NCI-H1417 (cell line): ENCODE measurements at regions not wholly inside any gene's neighbourhood (a gene's known extent, or its start where the extent isn't known, plus 50 kb on each side); places are given as distances from the start of the nearest gene placed in this dataset.
"Not testable (repeated sequence)": the region's sequence is repeated elsewhere in the genome, so short reads cannot be mapped to it uniquely, and the experiment has no call there.

Experiments
- DNase-seq, 3 experiments: peaks; one replicate each; lab custom pipeline; 2025; lab: John Stamatoyannopoulos, UW

GRCh38 chr15:62503451-62503850 lies 338.4 kb upstream of the C2CD4B start:
- DNase-seq, result peak in 1 of 3 experiments; percentile 4

- no peak for DNase-seq
These were observed 340.7 kb upstream of the C2CD4B start for GRCh38 chr15:62505762-62506161.

- peak in 1 of 3 experiments; percentile 20 for DNase-seq
These were observed 341.2 kb upstream of the C2CD4B start for GRCh38 chr15:62506217-62506805.

- DNase-seq, result no peak
These were observed 344.4 kb upstream of the C2CD4B start for GRCh38 chr15:62509395-62509958.

- DNase-seq, result no peak
These were observed 345.7 kb upstream of the C2CD4B start for GRCh38 chr15:62510791-62511190.

- DNase-seq, result no peak
These were observed 347.8 kb upstream of the C2CD4B start for GRCh38 chr15:62512904-62513303.

GRCh38 chr15:62513893-62514292 lies 348.8 kb upstream of the C2CD4B start:
- DNase-seq, result no peak

GRCh38 chr15:62515696-62516395 lies 350.8 kb upstream of the C2CD4B start:
- DNase-seq, result no peak

- no peak for DNase-seq
These were observed 352.5 kb upstream of the C2CD4B start for GRCh38 chr15:62517541-62517940.

GRCh38 chr15:62518666-62519065 lies 353.6 kb upstream of the C2CD4B start:
- DNase-seq, result not testable (repeated sequence)

GRCh38 chr15:62519900-62520299 lies 354.8 kb upstream of the C2CD4B start:
- no peak for DNase-seq

- no peak for DNase-seq
These were observed 355.8 kb upstream of the C2CD4B start for GRCh38 chr15:62520887-62521286.

GRCh38 chr15:62521396-62521795 lies 356.3 kb upstream of the C2CD4B start:
- no peak for DNase-seq

GRCh38 chr15:62524848-62525247 lies 359.8 kb upstream of the C2CD4B start:
- DNase-seq, result no peak

- DNase-seq, result no peak
These were observed 362.3 kb upstream of the C2CD4B start for GRCh38 chr15:62527387-62527786.

GRCh38 chr15:62528505-62528904 lies 363.4 kb upstream of the C2CD4B start:
- DNase-seq, result no peak

- no peak for DNase-seq
These were observed 367.3 kb upstream of the C2CD4B start for GRCh38 chr15:62532367-62532766.

- DNase-seq, result no peak
These were observed 368.6 kb upstream of the C2CD4B start for GRCh38 chr15:62533687-62534086.

GRCh38 chr15:62534996-62535395 lies 369.9 kb upstream of the C2CD4B start:
- no peak for DNase-seq

GRCh38 chr15:62539236-62539635 lies 374.2 kb upstream of the C2CD4B start:
- DNase-seq, result no peak

GRCh38 chr15:62541250-62541649 lies 376.2 kb upstream of the C2CD4B start:
- DNase-seq, result no peak

GRCh38 chr15:62541846-62542245 lies 376.8 kb upstream of the C2CD4B start:
- DNase-seq, result no peak

GRCh38 chr15:62544446-62544845 lies 379.4 kb upstream of the C2CD4B start:
- no peak for DNase-seq
